Endothelial cell (in vitro differentiated cells): ENCODE measurements at regions not wholly inside any gene's neighbourhood (a gene's known extent, or its start where the extent isn't known, plus 50 kb on each side); places are given as distances from the start of the nearest gene placed in this dataset.

Experiments
- DNase-seq: peaks from one replicate; pipeline ENCODE4 v3.0.0; 2021; ENCODE audit warnings: low spot score
- H3K27ac Mint-ChIP-seq: one replicate; pipeline ENCODE4 v1.8.0; 2021; ENCODE audit warnings: mixed read lengths, inconsistent platforms; ENCODE audit not compliant: unreplicated experiment
- H3K27me3 Mint-ChIP-seq: one replicate; pipeline ENCODE4 v1.8.0; 2021; ENCODE audit warnings: mild to moderate bottlenecking, moderate library complexity, mixed read lengths, inconsistent platforms; ENCODE audit not compliant: unreplicated experiment
- H3K36me3 Mint-ChIP-seq: one replicate; pipeline ENCODE4 v1.8.0; 2021; ENCODE audit warnings: mild to moderate bottlenecking, low read depth, mixed read lengths, inconsistent platforms; ENCODE audit not compliant: unreplicated experiment
- H3K4me1 Mint-ChIP-seq: one replicate; pipeline ENCODE4 v1.8.0; 2021; ENCODE audit warnings: mild to moderate bottlenecking, mixed read lengths, inconsistent platforms; ENCODE audit not compliant: unreplicated experiment
- H3K4me3 Mint-ChIP-seq: one replicate; pipeline ENCODE4 v1.8.0; 2021; ENCODE audit warnings: mild to moderate bottlenecking, mixed read lengths, inconsistent platforms; ENCODE audit not compliant: unreplicated experiment
- H3K9me3 Mint-ChIP-seq: one replicate; pipeline ENCODE4 v1.8.0; 2021; ENCODE audit warnings: mixed read lengths, inconsistent platforms; ENCODE audit not compliant: unreplicated experiment
- TF ChIP-seq, protein P1 (sequence below): fragments of 200-600 bp; sonication (generic); IDR thresholded peaks from one replicate; pipeline ENCODE4 v1.5.0; 2021; ENCODE audit warnings: antibody characterized with exemption; ENCODE audit not compliant: unreplicated experiment

DNA sequence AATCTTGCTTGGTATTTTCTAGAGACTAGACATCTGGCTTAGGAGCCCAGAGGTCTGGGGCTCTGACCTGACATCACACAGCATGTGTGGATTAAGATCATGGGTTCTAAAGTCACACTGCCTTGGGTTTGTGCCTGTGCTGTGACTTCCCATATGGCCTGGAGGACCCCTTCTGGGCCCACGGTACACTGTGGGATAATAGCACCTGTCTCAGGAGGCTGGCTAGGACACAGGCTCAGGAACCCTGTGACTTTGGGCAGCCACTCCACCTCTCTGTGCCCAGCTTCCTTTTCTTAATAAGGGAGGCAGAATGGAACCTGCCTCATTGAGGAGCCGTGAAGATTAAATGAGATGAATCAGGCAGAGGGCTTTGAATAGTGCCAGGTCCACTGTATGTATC is 99.2 kb upstream of the B3GAT1 start:
- peaks cover 8% of the 10 kb centered on the region for H3K27me3 Mint-ChIP-seq
- H3K36me3 Mint-ChIP-seq, result peaks cover 4% of the 10 kb centered on the region
- no peak for DNase-seq
- no peak overlapping the region for H3K27ac Mint-ChIP-seq
- H3K9me3 Mint-ChIP-seq, result no peaks in the 10 kb centered on the region
- peaks cover 18% of the 10 kb centered on the region for H3K4me1 Mint-ChIP-seq
- TF ChIP-seq, protein P1, sequence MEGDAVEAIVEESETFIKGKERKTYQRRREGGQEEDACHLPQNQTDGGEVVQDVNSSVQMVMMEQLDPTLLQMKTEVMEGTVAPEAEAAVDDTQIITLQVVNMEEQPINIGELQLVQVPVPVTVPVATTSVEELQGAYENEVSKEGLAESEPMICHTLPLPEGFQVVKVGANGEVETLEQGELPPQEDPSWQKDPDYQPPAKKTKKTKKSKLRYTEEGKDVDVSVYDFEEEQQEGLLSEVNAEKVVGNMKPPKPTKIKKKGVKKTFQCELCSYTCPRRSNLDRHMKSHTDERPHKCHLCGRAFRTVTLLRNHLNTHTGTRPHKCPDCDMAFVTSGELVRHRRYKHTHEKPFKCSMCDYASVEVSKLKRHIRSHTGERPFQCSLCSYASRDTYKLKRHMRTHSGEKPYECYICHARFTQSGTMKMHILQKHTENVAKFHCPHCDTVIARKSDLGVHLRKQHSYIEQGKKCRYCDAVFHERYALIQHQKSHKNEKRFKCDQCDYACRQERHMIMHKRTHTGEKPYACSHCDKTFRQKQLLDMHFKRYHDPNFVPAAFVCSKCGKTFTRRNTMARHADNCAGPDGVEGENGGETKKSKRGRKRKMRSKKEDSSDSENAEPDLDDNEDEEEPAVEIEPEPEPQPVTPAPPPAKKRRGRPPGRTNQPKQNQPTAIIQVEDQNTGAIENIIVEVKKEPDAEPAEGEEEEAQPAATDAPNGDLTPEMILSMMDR, result no peak
- no peak overlapping the region for H3K4me3 Mint-ChIP-seq

DNA sequence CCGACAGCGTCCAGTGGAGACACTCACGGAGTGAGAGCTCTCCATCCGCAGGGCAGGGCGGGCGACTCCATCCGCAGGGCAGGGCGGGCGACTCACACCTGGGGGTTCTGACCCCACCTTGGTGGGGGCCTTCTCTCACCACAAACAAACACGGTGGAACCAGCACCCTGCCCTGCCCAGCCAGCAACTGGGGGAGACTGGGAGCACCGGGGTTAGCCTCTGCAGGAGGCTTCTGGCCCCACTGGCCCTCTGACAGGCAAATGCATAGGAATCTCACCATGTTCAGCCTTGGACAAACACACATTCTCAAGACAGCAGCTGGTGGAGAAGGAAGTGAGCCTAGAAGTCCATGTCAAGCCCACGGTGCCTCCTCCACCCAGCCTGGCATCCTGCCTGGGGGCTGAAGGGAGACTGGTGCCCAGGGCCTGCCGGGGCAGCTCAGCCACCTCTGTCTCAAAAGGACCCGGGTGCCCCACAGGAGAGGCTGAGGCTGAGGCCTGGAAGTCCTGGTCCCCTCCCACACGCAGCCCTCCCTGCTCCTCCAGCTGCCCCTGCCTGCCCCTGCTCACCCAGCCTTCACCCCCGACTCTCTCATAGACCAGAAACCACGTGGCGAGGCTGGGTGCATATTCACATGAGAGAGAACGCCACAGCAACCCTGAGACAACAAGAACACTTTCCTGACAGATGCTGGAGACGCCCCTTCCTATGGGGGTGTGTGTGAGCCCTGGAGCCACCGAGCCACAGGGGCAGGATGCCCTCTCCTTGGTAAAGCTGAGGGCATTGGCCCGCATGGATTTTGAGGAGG is 98.4 kb upstream of the B3GAT1 start:
- H3K9me3 Mint-ChIP-seq, result no peaks in the 10 kb centered on the region
- TF ChIP-seq, protein P1, result no peak
- no peak for DNase-seq
- no peak overlapping the region for H3K4me3 Mint-ChIP-seq
- peaks cover 8% of the 10 kb centered on the region for H3K27me3 Mint-ChIP-seq
- no peak overlapping the region for H3K27ac Mint-ChIP-seq
- H3K4me1 Mint-ChIP-seq, result peaks cover 10% of the 10 kb centered on the region
- H3K36me3 Mint-ChIP-seq, result peaks cover 4% of the 10 kb centered on the region

DNA sequence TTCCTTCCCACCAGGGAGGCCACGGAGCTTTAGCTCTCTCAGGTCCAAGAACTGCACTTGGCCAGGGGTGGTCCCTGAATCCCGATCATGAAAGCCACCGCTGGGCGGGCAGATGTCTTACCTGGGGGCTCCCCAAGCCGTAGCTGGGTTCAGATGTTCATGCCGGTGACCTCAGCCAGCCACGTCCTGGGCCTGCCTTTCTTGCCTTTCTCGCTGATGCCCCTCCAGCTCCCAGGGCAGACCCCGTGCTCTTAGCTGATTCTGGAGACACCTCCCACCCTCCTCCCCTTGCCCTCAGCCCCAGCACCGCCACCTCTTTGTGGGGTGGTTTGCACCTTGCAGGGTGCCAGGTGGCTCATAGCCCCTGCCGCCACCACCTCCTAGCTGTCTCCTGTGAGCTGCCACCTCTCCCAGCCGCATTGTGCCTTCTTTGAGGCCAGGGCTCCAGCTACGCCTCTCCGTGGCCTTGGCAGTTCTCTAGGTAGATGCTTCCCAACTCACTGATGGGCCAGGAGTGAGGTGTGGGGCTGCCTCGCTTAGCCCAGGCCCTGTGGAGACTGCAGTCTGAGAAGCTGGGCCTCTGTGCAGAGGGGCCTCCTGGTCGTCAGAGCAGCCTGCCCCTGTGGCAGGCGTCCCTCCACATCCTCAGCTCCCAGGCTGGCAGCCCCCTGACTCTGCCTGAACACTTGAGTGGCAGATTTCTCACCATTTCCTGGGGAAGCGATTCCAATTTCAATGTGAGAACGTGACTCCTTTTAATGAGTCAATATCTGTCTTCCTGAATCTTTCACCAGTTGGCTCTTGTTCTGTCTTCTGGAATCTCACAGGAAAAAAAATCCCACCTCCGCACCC is 97.6 kb upstream of the B3GAT1 start:
- Mint-ChIP-seq H3K9me3 (no peaks in the 10 kb centered on the region), H3K4me1 (peaks cover 10% of the 10 kb centered on the region), H3K36me3 (peaks cover 4% of the 10 kb centered on the region), H3K4me3 (no peak overlapping the region), H3K27me3 (peaks cover 8% of the 10 kb centered on the region), H3K27ac (no peak overlapping the region)
- DNase-seq, result no peak
- TF ChIP-seq, protein P1, result no peak

DNA sequence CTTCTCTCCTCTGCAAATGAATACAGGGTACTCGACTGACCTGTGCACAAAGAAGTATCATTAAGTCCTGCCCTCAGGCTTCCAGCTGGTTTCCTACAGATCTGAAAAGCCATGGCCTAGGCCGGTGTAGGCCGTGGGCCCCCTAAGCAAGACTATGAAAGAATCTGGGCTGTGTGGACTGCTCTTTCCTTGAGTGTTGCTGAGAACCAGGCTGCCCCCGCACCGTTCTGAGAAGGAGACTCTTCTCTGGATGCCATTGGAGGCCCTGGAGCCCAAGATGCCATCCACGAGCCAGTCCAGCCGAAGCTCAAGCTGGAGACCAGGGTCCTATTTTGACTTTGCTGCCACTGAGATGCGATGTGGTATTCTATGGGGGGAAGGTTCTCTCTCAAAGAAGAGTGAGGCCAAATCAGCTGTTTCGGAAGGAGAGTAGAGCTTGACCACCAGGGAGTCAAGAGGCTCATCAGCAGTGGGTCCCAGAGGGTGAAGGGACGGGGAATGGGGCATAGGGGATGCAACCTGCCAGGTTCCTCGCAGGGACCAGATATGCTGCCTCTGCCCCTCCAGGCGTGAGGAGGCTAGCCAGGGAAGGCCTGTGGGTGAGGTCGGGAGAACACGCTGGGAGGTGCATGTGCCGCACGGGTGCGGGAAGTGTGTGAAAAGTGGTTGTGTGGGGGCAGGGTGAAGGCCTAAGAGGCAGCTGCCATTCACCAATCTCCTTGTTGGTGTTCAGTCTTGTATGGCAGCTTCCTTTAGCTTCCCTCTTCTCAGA is 96.4 kb upstream of the B3GAT1 start:
- H3K9me3 Mint-ChIP-seq, result no peaks in the 10 kb centered on the region
- H3K36me3 Mint-ChIP-seq, result peaks cover 4% of the 10 kb centered on the region
- H3K27me3 Mint-ChIP-seq, result peaks cover 8% of the 10 kb centered on the region
- H3K27ac Mint-ChIP-seq, result no peak overlapping the region
- H3K4me3 Mint-ChIP-seq, result no peak overlapping the region
- no peak for DNase-seq
- TF ChIP-seq, protein P1, result no peak
- H3K4me1 Mint-ChIP-seq, result peaks cover 21% of the 10 kb centered on the region
